Fibroblast of pulmonary artery (primary cell): ENCODE measurements at regions not wholly inside any gene's neighbourhood (a gene's known extent, or its start where the extent isn't known, plus 50 kb on each side); places are given as distances from the start of the nearest gene placed in this dataset.

Experiments used
- DNase-seq: peaks from one replicate; pipeline ENCODE4 v3.0.0-alpha.2; 2010; ENCODE audit warnings: low read depth
- H3K4me3 ChIP-seq: replicated peaks from 2 replicates; pipeline ENCODE4 v1.5.1; 2011; ENCODE audit warnings: low read depth, mild to moderate bottlenecking, control low read depth, low read length, moderate library complexity
- CTCF ChIP-seq: IDR thresholded peaks from 2 replicates; pipeline ENCODE4 v1.5.1; 2011; ENCODE audit warnings: mild to moderate bottlenecking, control low read depth, low read length, inconsistent platforms; ENCODE audit errors: missing control alignments

- no peak for DNase-seq
- TF ChIP-seq CTCF: no peak
Measured at GRCh38 chr5:64110222-64110621, 55.4 kb upstream of the RNF180 start.

GRCh38 chr5:64108674-64109073 lies 57.0 kb upstream of the RNF180 start:
- TF ChIP-seq CTCF: no peak
- no peak overlapping the region for H3K4me3 ChIP-seq
- no peak for DNase-seq

More at GRCh38 chr5:64110222-64110621, 55.4 kb upstream of the RNF180 start:
- no peak overlapping the region for H3K4me3 ChIP-seq

- no peak for DNase-seq
- TF ChIP-seq CTCF: no peak
- no peak overlapping the region for H3K4me3 ChIP-seq
Measured at GRCh38 chr5:64100203-64100602, 65.4 kb upstream of the RNF180 start.

GRCh38 chr5:64096771-64097170 lies 68.9 kb upstream of the RNF180 start:
- no peak overlapping the region for H3K4me3 ChIP-seq
- TF ChIP-seq CTCF: no peak
- no peak for DNase-seq

GRCh38 chr5:64077589-64077988 lies 88.1 kb upstream of the RNF180 start:
- no peak overlapping the region for H3K4me3 ChIP-seq
- DNase-seq: no peak
- no peak for TF ChIP-seq CTCF

GRCh38 chr5:64074533-64074932 lies 91.1 kb upstream of the RNF180 start:
- TF ChIP-seq CTCF: peak; percentile 79
- peak; percentile 51 for DNase-seq
- no peak overlapping the region for H3K4me3 ChIP-seq

GRCh38 chr5:64069486-64069885 lies 96.2 kb upstream of the RNF180 start:
- no peak for DNase-seq
- no peak overlapping the region for H3K4me3 ChIP-seq
- TF ChIP-seq CTCF: no peak
